OCI-LY7 (cell line): ENCODE measurements at regions not wholly inside any gene's neighbourhood (a gene's known extent, or its start where the extent isn't known, plus 50 kb on each side); places are given as distances from the start of the nearest gene placed in this dataset.

Experiments used
- BruUV-seq: library from RNA; stranded (reverse); fragments of 400-500 nt; replicated peaks from 2 replicates; lab custom pipeline; 2021; lab: Mats Ljungman, UMichigan
- CTCF ChIA-PET: fragments of 300-600 bp; sonication (Branson Sonifier 250); formaldehyde crosslinking; loops from one replicate; lab custom pipeline; 2022; ENCODE audit warnings: antibody characterized with exemption; ENCODE audit not compliant: unreplicated experiment; lab: Charles Lee
- POLR2A ChIA-PET: fragments of 300-600 bp; sonication (Branson Sonifier 250); formaldehyde crosslinking; loops from one replicate; lab custom pipeline; 2022; ENCODE audit warnings: antibody characterized with exemption; lab: Charles Lee
- DNase-seq: peaks from one replicate; pipeline ENCODE4 v3.0.0-alpha.2; 2015; ENCODE audit warnings: low spot score
- H2AFZ ChIP-seq: fragments of 200-600 bp; sonication (generic), shearing (Covaris generic); 2 replicates; pipeline ENCODE4 v1.6.1; 2014; ENCODE audit warnings: mild to moderate bottlenecking, antibody characterized with exemption, low read length, moderate library complexity
- H3K27ac ChIP-seq: fragments of 200-600 bp; sonication (generic); 2 replicates; pipeline ENCODE4 v1.5.1; 2014; ENCODE audit warnings: mixed run types, low read depth, mild to moderate bottlenecking, moderate library complexity, low read length, inconsistent platforms; ENCODE audit not compliant: poor library complexity, severe bottlenecking
- H3K36me3 ChIP-seq: fragments of 200-600 bp; sonication (generic); 2 replicates; pipeline ENCODE4 v1.6.1; 2014; ENCODE audit warnings: mild to moderate bottlenecking, antibody characterized with exemption, low read length, moderate library complexity, mixed read lengths; ENCODE audit not compliant: insufficient read depth
- H3K4me1 ChIP-seq: fragments of 200-600 bp; sonication (generic); 2 replicates; pipeline ENCODE4 v1.5.1; 2014; ENCODE audit warnings: mild to moderate bottlenecking, low read length; ENCODE audit not compliant: insufficient read depth, poor library complexity, severe bottlenecking
- H3K4me2 ChIP-seq: fragments of 200-600 bp; sonication (generic); 2 replicates; pipeline ENCODE4 v1.6.1; 2014; ENCODE audit warnings: mild to moderate bottlenecking, low read length
- H3K4me3 ChIP-seq: fragments of 200-600 bp; sonication (generic); 2 replicates; pipeline ENCODE4 v1.5.1; 2014; ENCODE audit warnings: mild to moderate bottlenecking, low read depth, low read length; ENCODE audit not compliant: poor library complexity, severe bottlenecking
- H3K79me2 ChIP-seq: fragments of 200-600 bp; sonication (generic); 2 replicates; pipeline ENCODE4 v1.6.1; 2016; ENCODE audit warnings: low read depth, mild to moderate bottlenecking, low read length, moderate library complexity, mixed read lengths; ENCODE audit not compliant: insufficient read depth
- H3K9me2 ChIP-seq: fragments of 200-600 bp; sonication (generic); 2 replicates; pipeline ENCODE4 v1.6.1; 2016; ENCODE audit warnings: mild to moderate bottlenecking, low read length, mixed read lengths; ENCODE audit not compliant: insufficient read depth
- H3K9me3 ChIP-seq: fragments of 200-600 bp; sonication (generic); 2 replicates; pipeline ENCODE4 v1.6.1; 2014; ENCODE audit warnings: mild to moderate bottlenecking, mixed run types, low read length, mixed read lengths
- H4K20me1 ChIP-seq: fragments of 200-600 bp; sonication (generic); 2 replicates; pipeline ENCODE4 v1.6.1; 2014; ENCODE audit warnings: mild to moderate bottlenecking, antibody characterized with exemption, low read length, moderate library complexity, mixed read lengths; ENCODE audit not compliant: insufficient read depth
- CTCF ChIP-seq: fragments of 200-600 bp; sonication (generic); conservative IDR thresholded peaks from 2 replicates; pipeline ENCODE4 v1.5.1; 2014; ENCODE audit warnings: mild to moderate bottlenecking, antibody characterized with exemption, low read length, moderate library complexity, mixed read lengths
- EZH2phosphoT487 ChIP-seq: fragments of 200-600 bp; sonication (generic); IDR thresholded peaks from 2 replicates; pipeline ENCODE4 v1.6.1; 2018; ENCODE audit warnings: low read depth, borderline replicate concordance, mild to moderate bottlenecking, mixed run types, antibody characterized with exemption, low read length, moderate library complexity, mixed read lengths
- intact Hi-C: fragments of 100-400 bp; cut with micrococcal nuclease; formaldehyde crosslinking; loops from one replicate; pipeline ENCODE4 v1.10.0; 2022; ENCODE audit not compliant: unreplicated experiment

DNA sequence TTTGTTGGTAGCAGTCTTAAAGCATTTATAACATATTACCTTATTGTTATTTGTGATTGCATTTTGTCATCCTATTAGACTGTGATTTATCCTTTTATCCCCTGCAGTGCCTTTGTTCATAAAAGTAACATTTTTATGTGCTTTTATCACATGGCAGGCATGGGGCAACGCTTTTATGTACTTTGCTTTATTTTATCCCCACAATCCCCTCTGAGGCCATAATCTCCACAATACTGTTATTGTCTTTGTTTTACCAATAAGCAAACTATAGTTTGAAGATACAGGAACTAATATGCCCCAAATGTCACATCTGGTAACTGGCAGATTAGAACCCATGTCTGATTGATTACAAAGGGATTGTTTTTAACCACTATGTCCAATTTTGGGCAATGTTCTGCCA lies 613.5 kb downstream of the REEP3 start:
- CTCF ChIA-PET, result no interaction called here
- no TSS peak for BruUV-seq
- POLR2A ChIA-PET, result interaction anchor here (0.6 kb wide), 2 partner anchors 42 to 1265 kb away, joined by 3 to 5 read pairs; no protein-coding TSS in a partner anchor

GRCh38 chr10:64142395-64142794 lies 621.2 kb downstream of the REEP3 start:
- Histone ChIP-seq H3K79me2 (no peaks in the 10 kb centered on the region), H4K20me1 (no peaks in the 10 kb centered on the region), H3K4me1 (no peaks in the 10 kb centered on the region), H3K9me2 (no peaks in the 10 kb centered on the region), H3K36me3 (no peaks in the 10 kb centered on the region), H3K4me2 (no peak overlapping the region), H3K4me3 (no peak overlapping the region), H2AFZ (no peak overlapping the region), H3K9me3 (no peaks in the 10 kb centered on the region), H3K27ac (no peak overlapping the region)
- CTCF ChIA-PET, result no interaction called here
- POLR2A ChIA-PET, result no interaction called here
- intact Hi-C loops, result no loop called here
- TF ChIP-seq CTCF (no peak), EZH2phosphoT487 (no peak)
- BruUV-seq, result no TSS peak
- no peak for DNase-seq

More for the DNA sequence above, 613.5 kb downstream of the REEP3 start:
- Histone ChIP-seq H3K4me3 (no peak overlapping the region), H3K79me2 (no peaks in the 10 kb centered on the region), H2AFZ (no peak overlapping the region), H3K36me3 (no peaks in the 10 kb centered on the region), H4K20me1 (no peaks in the 10 kb centered on the region), H3K4me2 (no peak overlapping the region), H3K9me2 (no peaks in the 10 kb centered on the region), H3K27ac (no peak overlapping the region), H3K9me3 (no peaks in the 10 kb centered on the region), H3K4me1 (no peaks in the 10 kb centered on the region)
- intact Hi-C loops, result no loop called here
- no peak for DNase-seq
- TF ChIP-seq EZH2phosphoT487, result no peak
- no peak for TF ChIP-seq CTCF

- DNase-seq, result no peak
- Histone ChIP-seq H3K27ac (no peak overlapping the region), H3K9me3 (no peaks in the 10 kb centered on the region), H3K4me1 (no peaks in the 10 kb centered on the region), H4K20me1 (no peaks in the 10 kb centered on the region), H3K4me3 (no peak overlapping the region), H2AFZ (no peak overlapping the region), H3K4me2 (no peak overlapping the region), H3K9me2 (no peaks in the 10 kb centered on the region), H3K36me3 (no peaks in the 10 kb centered on the region), H3K79me2 (no peaks in the 10 kb centered on the region)
- intact Hi-C loops, result no loop called here
- BruUV-seq, result no TSS peak
- POLR2A ChIA-PET, result interaction anchor here (0.6 to 1.2 kb wide), 3 partner anchors 8 to 41 kb away, joined by 3 to 4 read pairs (median 4); no protein-coding TSS in a partner anchor
- CTCF ChIA-PET, result no interaction called here
- no peak for TF ChIP-seq CTCF
- TF ChIP-seq EZH2phosphoT487, result no peak
Observed at GRCh38 chr10:64148607-64149006, 627.4 kb downstream of the REEP3 start.
